OCI-LY7 (cell line): ENCODE measurements at regions not wholly inside any gene's neighbourhood (a gene's known extent, or its start where the extent isn't known, plus 50 kb on each side); places are given as distances from the start of the nearest gene placed in this dataset.

Experiments used
- BruUV-seq: library from RNA; stranded (reverse); fragments of 400-500 nt; replicated peaks from 2 replicates; lab custom pipeline; 2021; lab: Mats Ljungman, UMichigan
- CTCF ChIA-PET: fragments of 300-600 bp; sonication (Branson Sonifier 250); formaldehyde crosslinking; loops from one replicate; lab custom pipeline; 2022; ENCODE audit warnings: antibody characterized with exemption; ENCODE audit not compliant: unreplicated experiment; lab: Charles Lee
- POLR2A ChIA-PET: fragments of 300-600 bp; sonication (Branson Sonifier 250); formaldehyde crosslinking; loops from one replicate; lab custom pipeline; 2022; ENCODE audit warnings: antibody characterized with exemption; lab: Charles Lee
- DNase-seq: peaks from one replicate; pipeline ENCODE4 v3.0.0-alpha.2; 2015; ENCODE audit warnings: low spot score
- H2AFZ ChIP-seq: fragments of 200-600 bp; sonication (generic), shearing (Covaris generic); 2 replicates; pipeline ENCODE4 v1.6.1; 2014; ENCODE audit warnings: mild to moderate bottlenecking, antibody characterized with exemption, low read length, moderate library complexity
- H3K27ac ChIP-seq: fragments of 200-600 bp; sonication (generic); 2 replicates; pipeline ENCODE4 v1.5.1; 2014; ENCODE audit warnings: mixed run types, low read depth, mild to moderate bottlenecking, moderate library complexity, low read length, inconsistent platforms; ENCODE audit not compliant: poor library complexity, severe bottlenecking
- H3K36me3 ChIP-seq: fragments of 200-600 bp; sonication (generic); 2 replicates; pipeline ENCODE4 v1.6.1; 2014; ENCODE audit warnings: mild to moderate bottlenecking, antibody characterized with exemption, low read length, moderate library complexity, mixed read lengths; ENCODE audit not compliant: insufficient read depth
- H3K4me1 ChIP-seq: fragments of 200-600 bp; sonication (generic); 2 replicates; pipeline ENCODE4 v1.5.1; 2014; ENCODE audit warnings: mild to moderate bottlenecking, low read length; ENCODE audit not compliant: insufficient read depth, poor library complexity, severe bottlenecking
- H3K4me2 ChIP-seq: fragments of 200-600 bp; sonication (generic); 2 replicates; pipeline ENCODE4 v1.6.1; 2014; ENCODE audit warnings: mild to moderate bottlenecking, low read length
- H3K4me3 ChIP-seq: fragments of 200-600 bp; sonication (generic); 2 replicates; pipeline ENCODE4 v1.5.1; 2014; ENCODE audit warnings: mild to moderate bottlenecking, low read depth, low read length; ENCODE audit not compliant: poor library complexity, severe bottlenecking
- H3K79me2 ChIP-seq: fragments of 200-600 bp; sonication (generic); 2 replicates; pipeline ENCODE4 v1.6.1; 2016; ENCODE audit warnings: low read depth, mild to moderate bottlenecking, low read length, moderate library complexity, mixed read lengths; ENCODE audit not compliant: insufficient read depth
- H3K9me2 ChIP-seq: fragments of 200-600 bp; sonication (generic); 2 replicates; pipeline ENCODE4 v1.6.1; 2016; ENCODE audit warnings: mild to moderate bottlenecking, low read length, mixed read lengths; ENCODE audit not compliant: insufficient read depth
- H3K9me3 ChIP-seq: fragments of 200-600 bp; sonication (generic); 2 replicates; pipeline ENCODE4 v1.6.1; 2014; ENCODE audit warnings: mild to moderate bottlenecking, mixed run types, low read length, mixed read lengths
- H4K20me1 ChIP-seq: fragments of 200-600 bp; sonication (generic); 2 replicates; pipeline ENCODE4 v1.6.1; 2014; ENCODE audit warnings: mild to moderate bottlenecking, antibody characterized with exemption, low read length, moderate library complexity, mixed read lengths; ENCODE audit not compliant: insufficient read depth
- CTCF ChIP-seq: fragments of 200-600 bp; sonication (generic); conservative IDR thresholded peaks from 2 replicates; pipeline ENCODE4 v1.5.1; 2014; ENCODE audit warnings: mild to moderate bottlenecking, antibody characterized with exemption, low read length, moderate library complexity, mixed read lengths
- EZH2phosphoT487 ChIP-seq: fragments of 200-600 bp; sonication (generic); IDR thresholded peaks from 2 replicates; pipeline ENCODE4 v1.6.1; 2018; ENCODE audit warnings: low read depth, borderline replicate concordance, mild to moderate bottlenecking, mixed run types, antibody characterized with exemption, low read length, moderate library complexity, mixed read lengths
- intact Hi-C: fragments of 100-400 bp; cut with micrococcal nuclease; formaldehyde crosslinking; loops from one replicate; pipeline ENCODE4 v1.10.0; 2022; ENCODE audit not compliant: unreplicated experiment

- DNase-seq = peak; percentile 54
- no peak overlapping the region for H3K27ac ChIP-seq
- H3K9me3 ChIP-seq = no peaks in the 10 kb centered on the region
- no TSS peak for BruUV-seq
- H3K79me2 ChIP-seq = no peaks in the 10 kb centered on the region
- intact Hi-C loops = loop anchor here (1.0 kb wide), 2 partner anchors 103 to 130 kb away; no protein-coding TSS in a partner anchor
- no peaks in the 10 kb centered on the region for H4K20me1 ChIP-seq
- H2AFZ ChIP-seq = no peak overlapping the region
- no peaks in the 10 kb centered on the region for H3K36me3 ChIP-seq
- H3K4me3 ChIP-seq = no peak overlapping the region
- peak; percentile 77 for TF ChIP-seq CTCF
- no peak for TF ChIP-seq EZH2phosphoT487
- CTCF ChIA-PET = no interaction called here
- POLR2A ChIA-PET = interaction anchor here (0.5 kb wide), 1 partner anchor 29 kb away, joined by 3 read pairs; no protein-coding TSS in a partner anchor
- no peak overlapping the region for H3K4me2 ChIP-seq
- H3K4me1 ChIP-seq = no peaks in the 10 kb centered on the region
- no peaks in the 10 kb centered on the region for H3K9me2 ChIP-seq
These were observed 285.1 kb downstream of the CCSER2 start for GRCh38 chr10:84613336-84614021.

- Histone ChIP-seq H3K9me3 (no peaks in the 10 kb centered on the region), H3K27ac (no peak overlapping the region), H2AFZ (no peak overlapping the region), H3K79me2 (no peaks in the 10 kb centered on the region), H3K9me2 (no peaks in the 10 kb centered on the region), H3K4me3 (no peak overlapping the region), H4K20me1 (no peaks in the 10 kb centered on the region), H3K4me1 (no peaks in the 10 kb centered on the region), H3K4me2 (no peak overlapping the region), H3K36me3 (no peaks in the 10 kb centered on the region)
- intact Hi-C loops = no loop called here
- POLR2A ChIA-PET = no interaction called here
- no peak for TF ChIP-seq CTCF
- no peak for TF ChIP-seq EZH2phosphoT487
- CTCF ChIA-PET = no interaction called here
- no TSS peak for BruUV-seq
- DNase-seq = no peak
These were observed 298.2 kb downstream of the CCSER2 start for GRCh38 chr10:84626397-84627087.

DNA sequence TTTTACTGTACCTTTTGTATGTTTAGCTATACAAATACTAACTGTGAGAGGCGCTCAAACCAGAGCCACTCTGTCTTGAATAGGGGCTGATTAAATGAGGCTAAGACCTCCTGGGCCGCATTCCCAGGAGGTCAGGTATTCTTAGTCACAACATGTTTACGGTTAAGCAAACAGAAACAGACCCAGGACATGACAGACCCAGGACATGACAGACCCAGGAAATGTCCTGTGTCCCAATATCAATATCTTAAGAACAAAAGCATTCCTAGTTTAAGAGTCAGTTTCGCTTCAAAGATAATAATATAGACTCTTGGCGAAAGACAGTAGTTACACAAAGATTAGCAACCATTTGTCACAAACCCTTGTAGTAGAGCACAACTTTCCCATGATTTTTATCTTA lies 304.5 kb downstream of the CCSER2 start:
- Histone ChIP-seq H3K9me3 (no peaks in the 10 kb centered on the region), H3K9me2 (no peaks in the 10 kb centered on the region), H4K20me1 (no peaks in the 10 kb centered on the region), H3K4me1 (peaks cover 6% of the 10 kb centered on the region), H3K79me2 (no peaks in the 10 kb centered on the region), H3K4me3 (no peak overlapping the region), H3K27ac (no peak overlapping the region), H3K36me3 (no peaks in the 10 kb centered on the region), H3K4me2 (no peak overlapping the region), H2AFZ (no peak overlapping the region)
- BruUV-seq = no TSS peak
- DNase-seq = no peak
- ChIA-PET CTCF (interaction anchor here (0.5 kb wide), 1 partner anchor 10 kb away, joined by 4 read pairs; no protein-coding TSS in a partner anchor), POLR2A (interaction anchor here (0.6 to 1.4 kb wide), 4 partner anchors 11 to 46 kb away, joined by 3 to 4 read pairs (median 4); no protein-coding TSS in a partner anchor)
- intact Hi-C loops = no loop called here
- TF ChIP-seq EZH2phosphoT487 (no peak), CTCF (no peak)
